HEK293 (cell line): ENCODE measurements at regions not wholly inside any gene's neighbourhood (a gene's known extent, or its start where the extent isn't known, plus 50 kb on each side); places are given as distances from the start of the nearest gene placed in this dataset.

Experiments used
- CTCF ChIA-PET: fragments of 350-600 bp; formaldehyde crosslinking; extraction: SDS; loops from one replicate; lab custom pipeline; 2021; ENCODE audit warnings: antibody characterized with exemption; lab: Yijun Ruan, JAX
- POLR2A ChIA-PET: fragments of 300-600 bp; formaldehyde crosslinking; extraction: SDS; loops from one replicate; lab custom pipeline; 2020; ENCODE audit warnings: antibody characterized with exemption, inconsistent platforms; lab: Yijun Ruan, JAX
- H3K27ac ChIP-seq: fragments of 200-500 bp; sonication (Bioruptor generic); 2 replicates; pipeline ENCODE4 v1.5.1; 2014; ENCODE audit warnings: low read depth, low read length, control low read depth, inconsistent platforms; ENCODE audit errors: extremely low read depth
- H3K36me3 ChIP-seq, 2 experiments: fragments of 200-500 bp in 1 of 2; sonication (Bioruptor generic) in 1 of 2; 1 replicate in 1 of 2; 2 replicates in 1 of 2; pipeline ENCODE4 v1.5.1; 2014 to 2017; ENCODE audit warnings: inconsistent platforms in 2 of 2, low read length in 2 of 2; ENCODE audit not compliant: control insufficient read depth in 2 of 2, insufficient read depth in 1 of 2
- H3K4me1 ChIP-seq: fragments of 200-500 bp; sonication (Bioruptor generic); 2 replicates; pipeline ENCODE4 v1.5.1; 2014; ENCODE audit warnings: mild to moderate bottlenecking, low read length, inconsistent platforms; ENCODE audit not compliant: control insufficient read depth, insufficient read depth
- H3K4me3 ChIP-seq: 2 replicates; pipeline ENCODE4 v1.5.1; 2011; ENCODE audit warnings: low read depth, mild to moderate bottlenecking, control low read depth, low read length, moderate library complexity
- H3K9me3 ChIP-seq: fragments of 200-500 bp; sonication (Bioruptor generic); 2 replicates; pipeline ENCODE4 v1.5.1; 2014; ENCODE audit warnings: low read depth, low read length, inconsistent platforms; ENCODE audit not compliant: control insufficient read depth, insufficient read depth
- KLF9 ChIP-seq: fragments of 450-650 bp; formaldehyde crosslinking; IDR thresholded peaks from 2 replicates; pipeline ENCODE4 v1.5.1; 2016; ENCODE audit warnings: missing biosample characterization, missing genetic modification characterization, low read depth
- PRDM6 ChIP-seq: fragments of 450-650 bp; formaldehyde crosslinking; IDR thresholded peaks from 2 replicates; pipeline ENCODE4 v1.5.1; 2017; ENCODE audit warnings: missing biosample characterization, missing genetic modification characterization
- SCRT1 ChIP-seq: fragments of 450-650 bp; formaldehyde crosslinking; IDR thresholded peaks from 2 replicates; pipeline ENCODE4 v1.5.1; 2016; ENCODE audit warnings: missing biosample characterization, missing genetic modification characterization, borderline replicate concordance
- ZBTB26 ChIP-seq: fragments of 450-650 bp; formaldehyde crosslinking; optimal IDR thresholded peaks from 2 replicates; pipeline ENCODE3; 2016; ENCODE audit warnings: missing biosample characterization, mild to moderate bottlenecking, missing genetic modification characterization
- ZNF10 ChIP-seq: fragments of 450-650 bp; formaldehyde crosslinking; IDR thresholded peaks from 2 replicates; pipeline ENCODE4 v1.5.1; 2017; ENCODE audit warnings: missing biosample characterization, missing genetic modification characterization
- ZNF132 ChIP-seq: fragments of 450-650 bp; formaldehyde crosslinking; IDR thresholded peaks from 2 replicates; pipeline ENCODE4 v1.5.1; 2017; ENCODE audit warnings: missing biosample characterization, missing genetic modification characterization, borderline replicate concordance
- ZNF155 ChIP-seq: fragments of 450-650 bp; formaldehyde crosslinking; IDR thresholded peaks from 2 replicates; pipeline ENCODE4 v1.5.1; 2016; ENCODE audit warnings: missing biosample characterization, missing genetic modification characterization
- ZNF239 ChIP-seq: fragments of 450-650 bp; formaldehyde crosslinking; IDR thresholded peaks from 2 replicates; pipeline ENCODE4 v1.5.1; 2016; ENCODE audit warnings: missing biosample characterization, missing genetic modification characterization
- ZNF311 ChIP-seq: fragments of 450-650 bp; formaldehyde crosslinking; IDR thresholded peaks from 2 replicates; pipeline ENCODE4 v1.5.1; 2017; ENCODE audit warnings: missing biosample characterization, missing genetic modification characterization, borderline replicate concordance
- ZNF335 ChIP-seq: fragments of 450-650 bp; formaldehyde crosslinking; conservative IDR thresholded peaks from 2 replicates; pipeline ENCODE4 v1.5.1; 2016; ENCODE audit warnings: missing biosample characterization, missing genetic modification characterization
- ZNF398 ChIP-seq: fragments of 450-650 bp; formaldehyde crosslinking; IDR thresholded peaks from 2 replicates; pipeline ENCODE4 v1.5.1; 2017; ENCODE audit warnings: missing biosample characterization, missing genetic modification characterization
- ZNF404 ChIP-seq: fragments of 450-650 bp; formaldehyde crosslinking; IDR thresholded peaks from 2 replicates; pipeline ENCODE4 v1.5.1; 2017; ENCODE audit warnings: missing biosample characterization, missing genetic modification characterization
- ZNF449 ChIP-seq: fragments of 450-650 bp; formaldehyde crosslinking; IDR thresholded peaks from 2 replicates; pipeline ENCODE4 v1.5.1; 2017; ENCODE audit warnings: missing biosample characterization, mild to moderate bottlenecking, missing genetic modification characterization, moderate library complexity
- ZNF501 ChIP-seq: fragments of 450-650 bp; formaldehyde crosslinking; IDR thresholded peaks from 2 replicates; pipeline ENCODE4 v1.5.1; 2016; ENCODE audit warnings: missing biosample characterization, missing genetic modification characterization
- ZNF561 ChIP-seq: fragments of 450-650 bp; IDR thresholded peaks from 2 replicates; pipeline ENCODE4 v1.5.1; 2018; ENCODE audit warnings: missing biosample characterization, missing genetic modification characterization, borderline replicate concordance
- ZNF626 ChIP-seq: fragments of 450-650 bp; sonication (Bioruptor Pico); formaldehyde crosslinking; IDR thresholded peaks from 2 replicates; pipeline ENCODE4 v1.5.1; 2018; ENCODE audit warnings: missing biosample characterization, missing genetic modification characterization, inconsistent platforms
- ZNF670 ChIP-seq: fragments of 450-650 bp; formaldehyde crosslinking; IDR thresholded peaks from 2 replicates; pipeline ENCODE4 v1.5.1; 2016; ENCODE audit warnings: missing biosample characterization, missing genetic modification characterization, low read depth
- ZNF768 ChIP-seq: fragments of 450-650 bp; formaldehyde crosslinking; IDR thresholded peaks from 2 replicates; pipeline ENCODE4 v1.5.1; 2018; ENCODE audit warnings: missing biosample characterization, mild to moderate bottlenecking, missing genetic modification characterization

- Histone ChIP-seq H3K4me3 (no peak overlapping the region), H3K36me3 (no peaks in the 10 kb centered on the region), H3K4me1 (no peaks in the 10 kb centered on the region), H3K27ac (no peak overlapping the region), H3K9me3 (no peaks in the 10 kb centered on the region)
- ChIA-PET CTCF (no interaction called here), POLR2A (no interaction called here)
- TF ChIP-seq ZNF239 (tag by site-specific recombination) (no peak), KLF9 (tag by site-specific recombination) (no peak), ZNF335 (no peak), ZBTB26 (no peak), ZNF561 (no peak), ZNF626 (tag by site-specific recombination) (no peak), ZNF501 (no peak), ZNF155 (tag by site-specific recombination) (no peak)
Measured at GRCh38 chr2:207265332-207265731, 99.6 kb upstream of the KLF7 start.

- ChIA-PET POLR2A (no interaction called here), CTCF (no interaction called here)
- no peak for TF ChIP-seq ZNF670
- no peak for TF ChIP-seq ZNF626 (tag by site-specific recombination)
- TF ChIP-seq SCRT1 (tag by site-specific recombination): no peak
- no peak for TF ChIP-seq ZNF10 (tag by site-specific recombination)
- TF ChIP-seq PRDM6 (tag by site-specific recombination): no peak
- TF ChIP-seq ZNF404: no peak
- TF ChIP-seq ZNF398: no peak
- no peak for TF ChIP-seq ZNF311 (tag by site-specific recombination)
- TF ChIP-seq ZNF449 (tag by site-specific recombination): no peak
- no peak for TF ChIP-seq ZNF768 (tag by site-specific recombination)
- TF ChIP-seq ZNF132 (tag by site-specific recombination): no peak
- Histone ChIP-seq H3K27ac (no peak overlapping the region), H3K9me3 (no peaks in the 10 kb centered on the region), H3K4me1 (no peaks in the 10 kb centered on the region), H3K36me3 (no peaks in the 10 kb centered on the region), H3K4me3 (no peak overlapping the region)
Measured at GRCh38 chr2:207265869-207266268, 100.1 kb upstream of the KLF7 start.
